NCI-H2081 treated with DMSO at 0.1 percent for 48 hours (cell line): ENCODE measurements at regions not wholly inside any gene's neighbourhood (a gene's known extent, or its start where the extent isn't known, plus 50 kb on each side); places are given as distances from the start of the nearest gene placed in this dataset.
"Not testable (repeated sequence)": the region's sequence is repeated elsewhere in the genome, so short reads cannot be mapped to it uniquely, and the experiment has no call there.

Experiments used
- DNase-seq: peaks from one replicate; lab custom pipeline; 2025; lab: John Stamatoyannopoulos, UW

- peak; percentile 11 for DNase-seq
These were observed 1033.6 kb downstream of the CDH8 start for GRCh38 chr16:61002479-61003204.

GRCh38 chr16:60991886-60992285, 1044.4 kb downstream of the CDH8 start:
- DNase-seq = no peak

- DNase-seq = no peak
These were observed 1046.6 kb downstream of the CDH8 start for GRCh38 chr16:60989592-60989991.

GRCh38 chr16:60979119-60979518, 1057.1 kb downstream of the CDH8 start:
- no peak for DNase-seq

GRCh38 chr16:60949800-60950199, 1086.4 kb downstream of the CDH8 start:
- no peak for DNase-seq

- no peak for DNase-seq
These were observed 1091.0 kb downstream of the CDH8 start for GRCh38 chr16:60945225-60945624.

GRCh38 chr16:60936189-60936588, 1100.0 kb downstream of the CDH8 start:
- DNase-seq = not testable (repeated sequence)

GRCh38 chr16:60932600-60932999, 1103.6 kb downstream of the CDH8 start:
- no peak for DNase-seq

- no peak for DNase-seq
These were observed 1105.9 kb downstream of the CDH8 start for GRCh38 chr16:60930291-60930690.

GRCh38 chr16:60922920-60923319, 1113.3 kb downstream of the CDH8 start:
- DNase-seq = no peak

GRCh38 chr16:60914334-60914733, 1121.9 kb downstream of the CDH8 start:
- DNase-seq = no peak

- no peak for DNase-seq
These were observed 1128.6 kb downstream of the CDH8 start for GRCh38 chr16:60907645-60908044.

GRCh38 chr16:60905811-60906210, 1130.4 kb downstream of the CDH8 start:
- no peak for DNase-seq

- no peak for DNase-seq
These were observed 1134.1 kb downstream of the CDH8 start for GRCh38 chr16:60902114-60902513.

GRCh38 chr16:60882816-60883215, 1153.4 kb downstream of the CDH8 start:
- no peak for DNase-seq

GRCh38 chr16:60852635-60853034, 1183.6 kb downstream of the CDH8 start:
- DNase-seq = no peak

GRCh38 chr16:60821661-60822060, 1214.6 kb downstream of the CDH8 start:
- no peak for DNase-seq

GRCh38 chr16:60820361-60820760, 1215.9 kb downstream of the CDH8 start:
- no peak for DNase-seq

- DNase-seq = no peak
These were observed 1217.8 kb downstream of the CDH8 start for GRCh38 chr16:60818465-60818864.

GRCh38 chr16:60816461-60816860, 1219.8 kb downstream of the CDH8 start:
- DNase-seq = no peak

- DNase-seq = no peak
These were observed 1220.4 kb downstream of the CDH8 start for GRCh38 chr16:60815865-60816264.

- no peak for DNase-seq
These were observed 1221.2 kb downstream of the CDH8 start for GRCh38 chr16:60815033-60815432.

- DNase-seq = no peak
These were observed 1224.6 kb downstream of the CDH8 start for GRCh38 chr16:60811657-60812056.

GRCh38 chr16:60811051-60811608, 1225.1 kb downstream of the CDH8 start:
- DNase-seq = no peak
